Thymus (tissue), 11 donors: ENCODE measurements at regions not wholly inside any gene's neighbourhood (a gene's known extent, or its start where the extent isn't known, plus 50 kb on each side); places are given as distances from the start of the nearest gene placed in this dataset.

ENCODE experiments used
- DNase-seq, 9 donors: peaks; one replicate each; pipeline ENCODE4 v3.0.0-alpha.2; 2013; ENCODE audit warnings: low spot score in 9 of 9, low read depth in 6 of 9, missing footprints in 1 of 9
- H3K27ac ChIP-seq, 2 donors: one replicate each; pipeline ENCODE4 v1.5.1; 2013; ENCODE audit warnings: control low read depth in 1 of 2, low read depth in 1 of 2, low read length in 1 of 2, mild to moderate bottlenecking in 1 of 2, moderate library complexity in 1 of 2
- H3K27me3 ChIP-seq, 2 donors: one replicate each; pipeline ENCODE4 v1.5.1; 2013; ENCODE audit warnings: low read length in 1 of 2; ENCODE audit not compliant: control insufficient read depth in 2 of 2, insufficient read depth in 1 of 2
- H3K36me3 ChIP-seq, 2 donors: one replicate each; pipeline ENCODE4 v1.5.1; 2013; ENCODE audit warnings: low read length in 1 of 2, mild to moderate bottlenecking in 1 of 2, moderate library complexity in 1 of 2; ENCODE audit not compliant: control insufficient read depth in 2 of 2, insufficient read depth in 2 of 2
- H3K4me1 ChIP-seq, 2 donors: one replicate each; pipeline ENCODE4 v1.5.1; 2013; ENCODE audit warnings: low read length in 2 of 2; ENCODE audit not compliant: control insufficient read depth in 2 of 2, insufficient read depth in 2 of 2
- H3K4me3 ChIP-seq, 2 donors: one replicate each; pipeline ENCODE4 v1.5.1; 2013; ENCODE audit warnings: low read length in 2 of 2, control low read depth in 1 of 2, mild to moderate bottlenecking in 1 of 2
- H3K9me3 ChIP-seq, 2 donors: one replicate each; pipeline ENCODE4 v1.5.1; 2013; ENCODE audit warnings: low read length in 1 of 2, mild to moderate bottlenecking in 1 of 2; ENCODE audit not compliant: control insufficient read depth in 2 of 2, insufficient read depth in 1 of 2
- WGBS: extraction: QIAGEN DNeasy Blood & Tissue Kit; methylation state at CpG from one replicate; pipeline ENCODE4 v1.1.7; 2013; 5-methylcytosine and 5-hydroxymethylcytosine counted together
- donor health status: healthy.

DNA sequence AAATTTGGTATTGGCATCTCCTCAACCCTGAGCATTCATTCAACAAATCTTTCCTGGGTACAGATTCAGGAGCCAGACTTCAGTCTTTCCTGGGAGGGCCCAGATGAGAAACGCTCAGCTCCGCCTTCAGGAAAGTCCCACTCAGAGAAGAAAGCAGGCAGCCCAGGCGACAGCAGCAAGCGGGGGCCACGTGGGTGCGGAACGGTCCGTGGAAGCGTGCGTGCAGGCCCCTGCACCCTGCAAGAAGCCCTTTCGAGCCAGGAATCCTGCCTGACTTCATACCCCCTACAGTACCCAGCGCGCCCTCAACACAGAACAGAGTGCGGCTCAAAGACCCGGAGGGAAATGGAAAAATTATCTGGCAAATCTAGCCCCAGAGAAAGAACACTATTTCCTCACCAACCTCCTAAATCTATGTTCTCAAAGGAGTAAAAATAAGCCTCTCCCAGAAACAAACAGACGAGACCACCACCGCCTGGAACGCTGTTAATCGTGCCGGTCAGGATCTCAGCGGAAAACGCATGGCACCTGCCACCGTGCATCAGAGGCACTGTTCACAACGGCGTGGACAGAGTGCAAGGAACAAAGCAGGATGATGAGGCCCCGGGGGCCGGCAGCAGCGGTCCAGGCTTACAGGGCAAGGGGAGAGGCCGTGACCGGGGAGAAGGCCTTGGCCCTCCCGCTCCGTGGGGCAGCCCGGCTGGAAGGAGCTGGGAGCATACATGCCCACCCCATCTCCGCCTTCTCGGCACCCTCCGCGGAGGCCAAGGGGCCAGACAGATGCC lies 318.3 kb downstream of the EIPR1 start:
- no peak for DNase-seq
- no peak overlapping the region for H3K4me3 ChIP-seq
- H3K9me3 ChIP-seq, result no peaks in the 10 kb centered on the region
- no peaks in the 10 kb centered on the region for H3K27me3 ChIP-seq
- H3K27ac ChIP-seq, result no peak overlapping the region
- H3K36me3 ChIP-seq, result no peaks in the 10 kb centered on the region
- WGBS, result 90% methylated on average over 37 of the region's 37 CpGs
- H3K4me1 ChIP-seq, result no peaks in the 10 kb centered on the region

GRCh38 chr2:3054066-3054465 lies 323.6 kb downstream of the EIPR1 start:
- Histone ChIP-seq H3K27ac (no peak overlapping the region), H3K36me3 (no peaks in the 10 kb centered on the region), H3K4me1 (no peaks in the 10 kb centered on the region), H3K4me3 (no peak overlapping the region), H3K9me3 (no peaks in the 10 kb centered on the region), H3K27me3 (no peaks in the 10 kb centered on the region)
- DNase-seq, result no peak
- WGBS, result 91% methylated on average over 8 of the region's 8 CpGs

GRCh38 chr2:3051266-3051665 lies 326.4 kb downstream of the EIPR1 start:
- peak in 2 of 9 donors; percentile 3 to 41 for DNase-seq
- Histone ChIP-seq H3K27me3 (no peaks in the 10 kb centered on the region), H3K36me3 (no peaks in the 10 kb centered on the region), H3K4me1 (no peaks in the 10 kb centered on the region), H3K27ac (no peak overlapping the region), H3K4me3 (no peak overlapping the region), H3K9me3 (no peaks in the 10 kb centered on the region)
- WGBS, result 67% methylated on average over 5 of the region's 5 CpGs

DNA sequence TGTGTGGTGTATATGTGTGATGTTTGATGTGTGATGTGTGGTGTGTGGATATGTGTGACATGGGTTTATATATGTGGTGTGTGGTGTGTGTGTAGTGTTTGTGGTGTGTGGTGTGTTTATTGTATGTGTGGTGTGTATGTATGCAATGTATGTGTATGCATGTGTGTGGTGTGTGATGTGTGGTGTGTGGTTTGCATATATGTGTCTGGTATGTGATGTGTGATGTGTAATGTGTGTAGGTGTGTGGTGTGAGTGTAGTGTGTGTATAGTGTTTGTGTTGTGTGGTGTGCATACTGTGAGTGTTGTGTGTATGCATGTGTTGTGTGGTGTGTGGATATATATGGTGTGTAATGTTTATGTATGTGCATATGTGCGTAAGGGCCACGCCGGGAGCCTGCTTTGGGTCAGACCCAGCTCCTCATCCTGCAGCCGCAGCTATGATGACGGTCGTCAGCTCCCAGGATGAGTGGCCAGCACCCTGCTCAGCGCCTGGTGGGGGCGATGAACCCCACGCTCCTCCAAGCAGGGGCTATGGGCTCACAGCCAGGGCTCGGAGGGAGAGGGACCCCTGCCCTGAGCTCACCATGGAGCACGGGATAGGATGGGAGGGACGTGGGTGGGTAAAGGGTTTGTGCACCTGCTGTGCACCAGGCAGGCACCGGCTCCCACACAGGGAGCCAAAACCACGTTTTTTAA lies 331.3 kb downstream of the EIPR1 start:
- no peaks in the 10 kb centered on the region for H3K27me3 ChIP-seq
- WGBS, result 94% methylated on average over 14 of the region's 14 CpGs
- H3K36me3 ChIP-seq, result no peaks in the 10 kb centered on the region
- H3K27ac ChIP-seq, result no peak overlapping the region
- no peak for DNase-seq
- no peak overlapping the region for H3K4me3 ChIP-seq
- H3K4me1 ChIP-seq, result peaks cover 0 to 5% of the 10 kb centered on the region in 2 donors
- no peaks in the 10 kb centered on the region for H3K9me3 ChIP-seq

GRCh38 chr2:3045318-3045921 lies 332.2 kb downstream of the EIPR1 start:
- Histone ChIP-seq H3K36me3 (no peaks in the 10 kb centered on the region), H3K9me3 (no peaks in the 10 kb centered on the region), H3K27ac (no peak overlapping the region), H3K4me3 (no peak overlapping the region), H3K4me1 (peaks cover 0 to 7% of the 10 kb centered on the region in 2 donors), H3K27me3 (no peaks in the 10 kb centered on the region)
- no peak for DNase-seq
- 96% methylated on average over 10 of the region's 10 CpGs for WGBS

- Histone ChIP-seq H3K9me3 (no peaks in the 10 kb centered on the region), H3K4me1 (peaks cover 0 to 10% of the 10 kb centered on the region in 2 donors), H3K27me3 (no peaks in the 10 kb centered on the region), H3K27ac (no peak overlapping the region), H3K4me3 (no peak overlapping the region), H3K36me3 (no peaks in the 10 kb centered on the region)
- no peak for DNase-seq
- WGBS, result 92% methylated on average over 15 of the region's 15 CpGs
Observed at GRCh38 chr2:3044587-3045317, 332.9 kb downstream of the EIPR1 start.

GRCh38 chr2:3043726-3044125 lies 333.9 kb downstream of the EIPR1 start:
- 91% methylated on average over 8 of the region's 8 CpGs for WGBS
- Histone ChIP-seq H3K4me3 (no peak overlapping the region), H3K27ac (no peak overlapping the region), H3K27me3 (no peaks in the 10 kb centered on the region), H3K4me1 (peaks cover 0 to 10% of the 10 kb centered on the region in 2 donors), H3K9me3 (no peaks in the 10 kb centered on the region), H3K36me3 (no peaks in the 10 kb centered on the region)
- no peak for DNase-seq

GRCh38 chr2:3042601-3043585 lies 334.7 kb downstream of the EIPR1 start:
- Histone ChIP-seq H3K27ac (no peak overlapping the region), H3K36me3 (no peaks in the 10 kb centered on the region), H3K9me3 (no peaks in the 10 kb centered on the region), H3K4me3 (no peak overlapping the region), H3K4me1 (peaks cover 0 to 10% of the 10 kb centered on the region in 2 donors), H3K27me3 (no peaks in the 10 kb centered on the region)
- WGBS, result 91% methylated on average over 20 of the region's 20 CpGs
- no peak for DNase-seq
